ENCODE measurements at regions not wholly inside any gene's neighbourhood (a gene's known extent, or its start where the extent isn't known, plus 50 kb on each side); places are given as distances from the start of the nearest gene placed in this dataset.
"Not testable (repeated sequence)": the region's sequence is repeated elsewhere in the genome, so short reads cannot be mapped to it uniquely, and the experiment has no call there.

GRCh38 chr9:41650086-41650485 lies 461.0 kb upstream of the ZNG1F start:
- TF ChIP-seq BACH2 (CRISPR knock-in tag; IDR thresholded peaks at IDR 0.05; ENCODE audit: borderline replicate concordance); GLIS3 (CRISPR knock-in tag; IDR thresholded peaks at IDR 0.05); ZFP30 (CRISPR knock-in tag; IDR thresholded peaks at IDR 0.05); ZNF8 (CRISPR knock-in tag; IDR thresholded peaks at IDR 0.05); ARNTL (CRISPR knock-in tag; IDR thresholded peaks at IDR 0.05; ENCODE audit: borderline replicate concordance, low read depth); TCF4 (CRISPR knock-in tag; IDR thresholded peaks at IDR 0.05; ENCODE audit: borderline replicate concordance); CSDC2 (CRISPR knock-in tag; IDR thresholded peaks at IDR 0.05); ZFP3 (CRISPR knock-in tag; IDR thresholded peaks at IDR 0.05): not testable (repeated sequence)
- TF ChIP-seq, protein P1, sequence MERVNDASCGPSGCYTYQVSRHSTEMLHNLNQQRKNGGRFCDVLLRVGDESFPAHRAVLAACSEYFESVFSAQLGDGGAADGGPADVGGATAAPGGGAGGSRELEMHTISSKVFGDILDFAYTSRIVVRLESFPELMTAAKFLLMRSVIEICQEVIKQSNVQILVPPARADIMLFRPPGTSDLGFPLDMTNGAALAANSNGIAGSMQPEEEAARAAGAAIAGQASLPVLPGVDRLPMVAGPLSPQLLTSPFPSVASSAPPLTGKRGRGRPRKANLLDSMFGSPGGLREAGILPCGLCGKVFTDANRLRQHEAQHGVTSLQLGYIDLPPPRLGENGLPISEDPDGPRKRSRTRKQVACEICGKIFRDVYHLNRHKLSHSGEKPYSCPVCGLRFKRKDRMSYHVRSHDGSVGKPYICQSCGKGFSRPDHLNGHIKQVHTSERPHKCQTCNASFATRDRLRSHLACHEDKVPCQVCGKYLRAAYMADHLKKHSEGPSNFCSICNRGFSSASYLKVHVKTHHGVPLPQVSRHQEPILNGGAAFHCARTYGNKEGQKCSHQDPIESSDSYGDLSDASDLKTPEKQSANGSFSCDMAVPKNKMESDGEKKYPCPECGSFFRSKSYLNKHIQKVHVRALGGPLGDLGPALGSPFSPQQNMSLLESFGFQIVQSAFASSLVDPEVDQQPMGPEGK (CRISPR knock-in tag; IDR thresholded peaks at IDR 0.05; ENCODE audit: borderline replicate concordance) = not testable (repeated sequence)
- TF ChIP-seq, protein P2, sequence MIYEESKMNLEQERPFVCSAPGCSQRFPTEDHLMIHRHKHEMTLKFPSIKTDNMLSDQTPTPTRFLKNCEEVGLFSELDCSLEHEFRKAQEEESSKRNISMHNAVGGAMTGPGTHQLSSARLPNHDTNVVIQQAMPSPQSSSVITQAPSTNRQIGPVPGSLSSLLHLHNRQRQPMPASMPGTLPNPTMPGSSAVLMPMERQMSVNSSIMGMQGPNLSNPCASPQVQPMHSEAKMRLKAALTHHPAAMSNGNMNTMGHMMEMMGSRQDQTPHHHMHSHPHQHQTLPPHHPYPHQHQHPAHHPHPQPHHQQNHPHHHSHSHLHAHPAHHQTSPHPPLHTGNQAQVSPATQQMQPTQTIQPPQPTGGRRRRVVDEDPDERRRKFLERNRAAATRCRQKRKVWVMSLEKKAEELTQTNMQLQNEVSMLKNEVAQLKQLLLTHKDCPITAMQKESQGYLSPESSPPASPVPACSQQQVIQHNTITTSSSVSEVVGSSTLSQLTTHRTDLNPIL (CRISPR knock-in tag; IDR thresholded peaks at IDR 0.05; ENCODE audit: low read depth) = not testable (repeated sequence)
- TF ChIP-seq, protein P3, sequence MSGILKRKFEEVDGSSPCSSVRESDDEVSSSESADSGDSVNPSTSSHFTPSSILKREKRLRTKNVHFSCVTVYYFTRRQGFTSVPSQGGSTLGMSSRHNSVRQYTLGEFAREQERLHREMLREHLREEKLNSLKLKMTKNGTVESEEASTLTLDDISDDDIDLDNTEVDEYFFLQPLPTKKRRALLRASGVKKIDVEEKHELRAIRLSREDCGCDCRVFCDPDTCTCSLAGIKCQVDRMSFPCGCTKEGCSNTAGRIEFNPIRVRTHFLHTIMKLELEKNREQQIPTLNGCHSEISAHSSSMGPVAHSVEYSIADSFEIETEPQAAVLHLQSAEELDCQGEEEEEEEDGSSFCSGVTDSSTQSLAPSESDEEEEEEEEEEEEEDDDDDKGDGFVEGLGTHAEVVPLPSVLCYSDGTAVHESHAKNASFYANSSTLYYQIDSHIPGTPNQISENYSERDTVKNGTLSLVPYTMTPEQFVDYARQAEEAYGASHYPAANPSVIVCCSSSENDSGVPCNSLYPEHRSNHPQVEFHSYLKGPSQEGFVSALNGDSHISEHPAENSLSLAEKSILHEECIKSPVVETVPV (CRISPR knock-in tag; IDR thresholded peaks at IDR 0.05) = not testable (repeated sequence)

Measured in SK-N-SH treated with all-trans-retinoic acid at 6 μM for 48 hours (cell line).